ENCODE measurements at regions not wholly inside any gene's neighbourhood (a gene's known extent, or its start where the extent isn't known, plus 50 kb on each side); places are given as distances from the start of the nearest gene placed in this dataset.

GRCh38 chr5:67341478-67341877 is 144.9 kb upstream of the CD180 start:
- H3K36me3 ChIP-seq (replicated peaks; ENCODE audit: insufficient read depth, low read depth), result no peaks in the 10 kb centered on the region
- H3K79me2 ChIP-seq, result no peaks in the 10 kb centered on the region
- no peak for TF ChIP-seq CTCF (IDR thresholded peaks at IDR 0.05; ENCODE audit: poor library complexity)
- TF ChIP-seq EZH2 (IDR thresholded peaks at IDR 0.05; ENCODE audit: borderline replicate concordance), result no peak
- no peak for TF ChIP-seq EZH2phosphoT487 (IDR thresholded peaks at IDR 0.05; ENCODE audit: low read depth, severe bottlenecking, unreplicated experiment)
- no peak overlapping the region for H3K4me3 ChIP-seq
- H3K9me3 ChIP-seq (ENCODE audit: low read depth), result no peaks in the 10 kb centered on the region
- H3K27ac ChIP-seq, result no peak overlapping the region
- no peaks in the 10 kb centered on the region for H3K9me2 ChIP-seq (replicated peaks; ENCODE audit: insufficient read depth)
- no peaks in the 10 kb centered on the region for H3K27me3 ChIP-seq
- no peak overlapping the region for H2AFZ ChIP-seq
- H4K20me1 ChIP-seq (ENCODE audit: insufficient read depth, poor library complexity, severe bottlenecking), result no peaks in the 10 kb centered on the region
- no peak overlapping the region for H3K4me2 ChIP-seq
- 92% methylated on average over 2 of the region's 2 CpGs for WGBS (ENCODE audit: low lambda C conversion rate, missing lambda C conversion rate)
- H3K4me1 ChIP-seq (ENCODE audit: insufficient read depth), result no peaks in the 10 kb centered on the region
- DNase-seq (ENCODE audit: low spot score), result no peak

DNA sequence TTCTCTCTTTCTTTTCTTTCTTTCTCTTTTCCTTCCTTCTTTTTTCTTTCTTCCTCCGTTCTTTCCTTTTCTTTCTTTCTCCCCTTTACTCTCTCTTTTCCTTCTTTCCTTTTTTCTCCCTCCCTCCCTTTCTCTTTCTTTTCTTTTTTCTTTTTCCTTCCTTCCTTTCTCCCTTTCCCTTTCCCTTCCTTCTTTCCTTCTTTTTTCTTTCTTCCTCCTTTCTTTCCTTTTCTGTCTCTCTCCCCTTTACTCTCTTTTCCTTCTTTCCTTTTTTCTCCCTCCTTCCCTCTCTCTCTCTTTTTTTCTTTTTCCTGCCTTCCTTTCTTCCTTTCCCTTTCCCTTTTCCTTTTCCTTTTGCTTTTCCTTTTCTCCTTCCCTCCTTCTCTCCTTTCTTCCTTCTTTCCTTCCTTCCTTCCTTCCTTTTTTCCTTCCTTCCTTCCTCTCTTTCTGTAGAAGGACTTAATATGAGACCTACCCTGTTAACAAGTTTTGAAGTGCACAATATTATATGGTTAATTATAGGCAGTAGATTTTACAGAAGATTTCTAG is 142.7 kb upstream of the CD180 start:
- no peak for DNase-seq (ENCODE audit: low spot score)
- TF ChIP-seq EZH2phosphoT487 (IDR thresholded peaks at IDR 0.05; ENCODE audit: low read depth, severe bottlenecking, unreplicated experiment) (no peak), CTCF (IDR thresholded peaks at IDR 0.05; ENCODE audit: poor library complexity) (no peak)
- Histone ChIP-seq H3K27me3 (no peaks in the 10 kb centered on the region), H2AFZ (no peak overlapping the region), H3K4me3 (no peak overlapping the region), H3K36me3 (replicated peaks; ENCODE audit: insufficient read depth, low read depth) (no peaks in the 10 kb centered on the region), H3K9me2 (replicated peaks; ENCODE audit: insufficient read depth) (no peaks in the 10 kb centered on the region), H3K79me2 (no peaks in the 10 kb centered on the region), H3K4me2 (no peak overlapping the region), H3K9me3 (ENCODE audit: low read depth) (no peaks in the 10 kb centered on the region), H4K20me1 (ENCODE audit: insufficient read depth, poor library complexity, severe bottlenecking) (no peaks in the 10 kb centered on the region), H3K4me1 (ENCODE audit: insufficient read depth) (no peaks in the 10 kb centered on the region), H3K27ac (no peak overlapping the region)
- WGBS (ENCODE audit: low lambda C conversion rate, missing lambda C conversion rate), result no CpG with 5 or more reads among the region's 1 CpG

- Histone ChIP-seq H2AFZ (no peak overlapping the region), H4K20me1 (ENCODE audit: insufficient read depth, poor library complexity, severe bottlenecking) (no peaks in the 10 kb centered on the region), H3K4me2 (no peak overlapping the region), H3K4me3 (no peak overlapping the region), H3K79me2 (no peaks in the 10 kb centered on the region), H3K27me3 (no peaks in the 10 kb centered on the region), H3K4me1 (ENCODE audit: insufficient read depth) (no peaks in the 10 kb centered on the region), H3K36me3 (replicated peaks; ENCODE audit: insufficient read depth, low read depth) (no peaks in the 10 kb centered on the region), H3K9me3 (ENCODE audit: low read depth) (no peaks in the 10 kb centered on the region), H3K27ac (no peak overlapping the region), H3K9me2 (replicated peaks; ENCODE audit: insufficient read depth) (no peaks in the 10 kb centered on the region)
- TF ChIP-seq EZH2 (IDR thresholded peaks at IDR 0.05; ENCODE audit: borderline replicate concordance) (no peak), CTCF (IDR thresholded peaks at IDR 0.05; ENCODE audit: poor library complexity) (no peak), EZH2phosphoT487 (IDR thresholded peaks at IDR 0.05; ENCODE audit: low read depth, severe bottlenecking, unreplicated experiment) (no peak)
- no peak for DNase-seq (ENCODE audit: low spot score)
These were observed 141.8 kb upstream of the CD180 start for GRCh38 chr5:67338421-67338820.

DNA sequence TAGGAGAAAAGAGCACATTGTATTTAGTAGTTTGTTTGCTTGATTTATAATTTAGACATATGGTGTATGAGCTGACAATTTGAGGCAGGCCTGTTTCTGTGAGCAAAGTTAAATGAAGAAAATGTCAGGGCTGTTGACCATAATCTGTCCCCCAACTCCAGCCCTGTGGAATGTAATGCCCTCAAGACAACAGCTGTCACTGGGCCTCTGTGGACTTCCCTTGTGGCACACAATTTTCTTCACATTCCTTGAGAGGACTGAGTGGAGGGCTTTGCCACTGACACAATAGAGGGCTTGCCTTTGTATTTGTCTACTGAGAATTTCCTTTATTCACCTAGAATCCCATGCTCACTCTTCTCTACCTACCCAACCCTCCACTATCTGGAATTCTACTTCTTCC is 141.2 kb upstream of the CD180 start:
- H3K4me1 ChIP-seq (ENCODE audit: insufficient read depth), result no peaks in the 10 kb centered on the region
- no peaks in the 10 kb centered on the region for H3K79me2 ChIP-seq
- no peak overlapping the region for H3K4me3 ChIP-seq
- H3K9me3 ChIP-seq (ENCODE audit: low read depth), result no peaks in the 10 kb centered on the region
- no peak for DNase-seq (ENCODE audit: low spot score)
- no peak overlapping the region for H3K27ac ChIP-seq
- no peak for TF ChIP-seq EZH2phosphoT487 (IDR thresholded peaks at IDR 0.05; ENCODE audit: low read depth, severe bottlenecking, unreplicated experiment)
- TF ChIP-seq EZH2 (IDR thresholded peaks at IDR 0.05; ENCODE audit: borderline replicate concordance), result no peak
- no peaks in the 10 kb centered on the region for H3K27me3 ChIP-seq
- H4K20me1 ChIP-seq (ENCODE audit: insufficient read depth, poor library complexity, severe bottlenecking), result no peaks in the 10 kb centered on the region
- H2AFZ ChIP-seq, result no peak overlapping the region
- H3K36me3 ChIP-seq (replicated peaks; ENCODE audit: insufficient read depth, low read depth), result no peaks in the 10 kb centered on the region
- no peak overlapping the region for H3K4me2 ChIP-seq
- no peaks in the 10 kb centered on the region for H3K9me2 ChIP-seq (replicated peaks; ENCODE audit: insufficient read depth)

Measured in hepatocyte (in vitro differentiated cells).